ENCODE measurements at regions not wholly inside any gene's neighbourhood (a gene's known extent, or its start where the extent isn't known, plus 50 kb on each side); places are given as distances from the start of the nearest gene placed in this dataset.

DNA sequence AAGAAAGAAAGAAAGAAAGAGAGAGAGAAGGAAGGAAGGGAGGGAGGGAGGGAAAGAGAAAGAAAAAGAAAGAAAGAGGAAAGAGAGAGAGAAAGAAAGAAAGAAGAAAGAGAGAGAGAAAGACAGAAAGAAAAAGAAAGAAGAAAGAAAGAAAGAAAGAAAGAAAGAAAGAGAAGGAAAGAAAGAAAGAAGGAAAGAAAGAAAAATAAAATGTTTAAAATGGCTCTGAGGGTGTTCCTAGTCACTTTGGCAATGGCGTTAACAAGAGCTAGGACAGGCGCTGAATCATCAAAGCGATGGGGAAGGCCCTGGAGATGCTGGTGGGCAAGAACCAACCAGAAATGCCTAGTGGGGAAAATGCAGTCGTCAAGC, 77.8 kb upstream of the GPC1 start:
- DNase-seq (ENCODE audit: low read depth in 2 of 2) = no peak

- no peak for DNase-seq (ENCODE audit: low read depth in 2 of 2)
Measured at GRCh38 chr2:240358080-240358479, 77.4 kb upstream of the GPC1 start.

DNA sequence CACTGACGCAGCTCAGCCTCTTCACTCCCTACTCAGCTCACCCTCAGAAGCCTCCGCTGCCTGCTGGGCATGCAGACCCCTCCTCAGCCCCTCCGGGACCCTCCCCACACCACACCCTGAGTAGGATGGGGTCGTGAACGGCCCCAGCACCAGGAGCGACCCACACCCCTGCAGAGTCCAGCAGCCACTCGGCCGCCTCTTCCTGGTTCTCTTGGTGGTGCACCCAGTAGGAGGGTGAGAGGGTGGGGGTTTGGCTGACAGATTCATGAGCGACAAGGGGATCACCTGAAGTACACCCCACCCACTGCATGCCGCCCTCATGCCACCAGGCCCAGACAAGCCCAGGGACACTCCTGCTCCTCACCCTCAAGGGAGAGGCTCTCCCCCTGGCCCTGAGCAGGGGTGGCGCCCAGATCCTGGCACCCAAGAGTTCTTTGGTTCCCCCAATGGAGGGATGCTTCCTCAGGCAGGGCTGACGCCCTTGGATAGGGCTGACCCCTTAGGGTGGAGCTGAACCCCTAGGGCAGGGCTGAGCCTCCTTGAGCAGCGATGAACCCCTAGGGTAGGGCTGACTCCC, 76.6 kb upstream of the GPC1 start:
- no peak for DNase-seq (ENCODE audit: low read depth in 2 of 2)

- no peak for DNase-seq (ENCODE audit: low read depth in 2 of 2)
Measured at GRCh38 chr2:240359695-240360094, 75.8 kb upstream of the GPC1 start.

GRCh38 chr2:240360645-240361475, 74.6 kb upstream of the GPC1 start:
- DNase-seq (ENCODE audit: low read depth in 2 of 2) = no peak

DNA sequence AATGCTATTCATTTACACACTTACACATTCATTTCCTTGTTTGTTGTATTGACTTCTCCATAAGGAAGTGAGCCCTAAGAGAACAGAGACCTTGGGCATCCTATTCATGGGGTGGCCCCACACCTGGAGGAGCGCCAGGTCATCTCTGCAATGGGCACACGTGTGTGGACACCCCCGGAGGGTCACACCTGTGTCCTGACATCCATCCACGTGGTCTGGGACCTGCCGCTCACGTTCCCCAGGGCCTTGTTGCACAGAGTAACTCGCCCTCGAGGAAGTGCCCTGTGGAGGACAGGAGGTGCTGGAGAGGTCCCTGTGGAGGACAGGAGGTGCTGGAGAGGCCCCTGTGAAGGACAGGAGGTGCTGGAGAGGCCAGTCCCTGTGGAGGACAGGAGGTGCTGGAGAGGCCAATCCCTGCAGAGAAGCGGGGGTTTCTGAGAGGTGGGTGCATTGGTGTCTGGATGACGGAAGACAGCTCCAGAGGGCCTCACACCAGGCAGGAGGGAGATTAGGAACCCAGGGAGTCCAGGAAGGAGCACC, 73.2 kb upstream of the GPC1 start:
- DNase-seq (ENCODE audit: low read depth in 2 of 2) = no peak

DNA sequence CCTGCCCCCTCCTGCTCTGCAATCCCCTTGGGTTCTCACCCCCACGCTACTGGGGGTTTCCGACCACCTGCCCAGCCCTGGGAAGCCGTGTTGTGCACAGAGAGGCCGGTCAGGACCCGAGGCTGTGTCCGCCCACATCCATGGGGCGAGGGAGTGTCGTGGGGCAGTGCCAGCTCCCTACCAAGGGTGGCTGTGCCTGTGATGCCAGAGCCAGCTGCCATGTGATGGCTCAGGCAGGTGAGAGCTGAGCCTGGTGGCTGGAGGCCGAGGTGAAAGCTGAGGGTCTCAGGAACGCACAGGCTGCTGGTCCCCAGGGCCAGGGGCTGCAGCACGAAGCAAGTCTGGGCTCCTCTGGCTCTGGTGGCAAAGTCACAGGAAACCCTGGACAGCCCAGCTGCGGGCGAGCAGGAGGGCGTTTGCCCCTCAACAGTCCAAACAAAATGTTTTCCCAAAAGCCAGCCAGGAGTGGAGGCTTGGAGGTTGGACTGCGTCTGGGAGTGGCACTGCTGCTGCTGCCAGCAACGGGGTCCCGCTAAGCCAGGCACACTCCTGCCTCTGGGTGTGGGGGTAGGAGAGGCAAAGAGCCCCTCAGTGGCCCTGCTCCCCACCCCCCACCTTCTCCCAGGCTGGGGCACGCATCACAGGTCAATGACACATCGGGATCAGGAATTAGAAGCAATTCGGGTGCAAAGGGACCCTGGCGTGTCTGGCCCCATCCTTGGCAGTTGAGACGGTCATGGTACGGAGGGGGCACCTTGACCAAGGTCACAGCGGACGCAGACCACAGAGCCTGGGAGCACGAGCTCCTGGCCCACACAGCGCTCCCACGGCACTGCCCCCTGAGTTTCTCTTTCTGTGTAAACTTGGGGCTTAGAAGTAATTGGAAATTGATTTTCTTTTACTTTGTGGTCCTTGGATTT, 72.4 kb upstream of the GPC1 start:
- no peak for DNase-seq (ENCODE audit: low read depth in 2 of 2)

DNA sequence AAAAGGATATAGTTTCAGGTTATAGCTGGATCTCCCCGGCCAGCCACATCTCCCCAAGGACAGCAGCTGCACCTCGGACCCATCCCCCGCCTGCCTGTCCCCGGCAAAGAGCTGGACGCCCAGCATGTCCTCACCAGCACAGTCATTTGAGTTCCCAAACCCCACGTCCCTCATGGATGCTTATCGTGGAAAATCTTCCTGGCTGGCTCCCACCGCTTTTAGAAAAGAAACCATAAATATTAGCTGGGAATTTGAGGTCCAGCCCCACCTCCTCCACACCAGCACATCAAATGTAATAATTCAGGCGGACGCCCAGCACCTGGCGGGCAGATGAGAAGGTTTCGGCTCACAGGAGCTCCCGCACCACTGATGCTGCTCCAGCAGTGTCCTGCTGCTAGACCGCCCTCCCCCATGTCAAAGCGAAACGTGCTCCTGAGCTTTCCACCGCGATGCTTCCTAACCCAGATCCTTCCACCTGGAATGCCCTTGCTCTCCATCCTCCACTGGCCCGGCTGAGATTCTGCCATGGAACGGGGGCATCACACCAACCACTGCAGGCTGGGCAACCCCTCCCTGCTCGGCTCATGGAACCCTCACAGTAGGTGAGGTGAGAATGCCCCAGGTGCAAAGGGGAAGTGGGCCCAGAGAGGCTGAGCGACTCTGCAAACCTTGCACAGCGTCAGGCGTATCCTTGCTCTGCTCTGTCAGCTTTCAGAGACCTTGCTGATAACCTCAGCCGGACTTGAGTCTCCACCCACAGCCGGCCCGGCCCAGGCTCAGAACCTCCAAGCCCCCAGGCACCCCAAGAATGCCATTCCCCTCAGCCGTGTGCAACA, 71.5 kb upstream of the GPC1 start:
- DNase-seq (ENCODE audit: low read depth in 2 of 2) = no peak

- no peak for DNase-seq (ENCODE audit: low read depth in 2 of 2)
Measured at GRCh38 chr2:240364582-240364960, 70.9 kb upstream of the GPC1 start.

- DNase-seq (ENCODE audit: low read depth in 2 of 2) = no peak
Measured at GRCh38 chr2:240364961-240365775, 70.3 kb upstream of the GPC1 start.

DNA sequence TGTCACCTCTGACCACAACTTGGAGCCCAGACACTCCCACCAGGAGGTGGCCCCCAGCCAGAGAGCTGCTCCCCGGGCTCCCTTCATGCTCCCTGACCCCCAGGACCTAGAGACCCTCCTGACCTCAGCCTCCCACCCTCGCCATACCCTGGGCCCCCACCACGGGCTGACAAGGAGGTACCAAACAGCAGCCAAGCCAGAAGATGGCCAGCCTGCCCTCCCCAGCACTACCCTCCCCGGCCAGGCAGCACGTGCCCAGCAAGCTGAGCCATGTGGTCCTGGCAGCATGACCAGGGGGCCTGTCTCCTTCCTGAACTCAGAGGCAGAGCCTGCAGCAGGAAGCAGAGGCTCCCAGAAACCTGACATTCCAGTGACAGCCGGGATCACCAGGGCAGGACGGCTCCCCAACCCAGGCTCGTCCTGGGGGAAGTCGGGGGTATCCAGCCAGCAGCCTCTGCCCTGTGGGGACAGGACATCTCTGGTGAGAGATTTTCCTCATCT, 69.4 kb upstream of the GPC1 start:
- DNase-seq (ENCODE audit: low read depth in 2 of 2) = no peak

GRCh38 chr2:240366901-240367300, 68.6 kb upstream of the GPC1 start:
- no peak for DNase-seq (ENCODE audit: low read depth in 2 of 2)

GRCh38 chr2:240367721-240368120, 67.7 kb upstream of the GPC1 start:
- DNase-seq (ENCODE audit: low read depth in 2 of 2) = no peak

DNA sequence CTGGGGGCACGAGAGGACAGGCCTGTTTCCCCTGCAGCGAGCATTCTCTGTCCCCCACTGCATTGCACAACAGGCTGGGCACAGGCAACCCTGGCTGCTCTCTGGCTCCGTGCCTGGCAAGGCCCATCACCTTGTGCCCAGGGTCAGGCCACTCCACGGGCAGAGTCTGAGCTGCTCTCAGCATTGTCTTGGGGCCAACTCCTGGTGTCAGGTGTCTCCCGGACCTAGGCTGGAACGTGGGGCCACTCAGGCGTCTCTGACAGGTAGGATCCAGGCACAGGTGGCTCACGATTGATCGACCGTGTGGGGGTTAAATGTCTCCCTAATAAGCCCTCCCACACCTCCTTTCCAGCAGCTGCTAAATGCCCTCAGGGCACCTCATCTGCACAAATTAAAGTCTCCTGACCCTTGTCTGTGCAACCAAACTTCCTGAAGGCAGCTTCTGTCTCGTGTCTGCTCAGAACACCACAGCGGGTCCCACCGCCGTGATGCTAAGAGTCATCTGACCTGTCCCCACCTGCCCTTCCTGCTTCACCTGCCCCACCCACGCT, 66.6 kb upstream of the GPC1 start:
- DNase-seq (ENCODE audit: low read depth in 2 of 2) = no peak

- no peak for DNase-seq (ENCODE audit: low read depth in 2 of 2)
Measured at GRCh38 chr2:240369335-240369734, 66.1 kb upstream of the GPC1 start.

GRCh38 chr2:240369801-240370585, 65.5 kb upstream of the GPC1 start:
- DNase-seq (ENCODE audit: low read depth in 2 of 2) = no peak

DNA sequence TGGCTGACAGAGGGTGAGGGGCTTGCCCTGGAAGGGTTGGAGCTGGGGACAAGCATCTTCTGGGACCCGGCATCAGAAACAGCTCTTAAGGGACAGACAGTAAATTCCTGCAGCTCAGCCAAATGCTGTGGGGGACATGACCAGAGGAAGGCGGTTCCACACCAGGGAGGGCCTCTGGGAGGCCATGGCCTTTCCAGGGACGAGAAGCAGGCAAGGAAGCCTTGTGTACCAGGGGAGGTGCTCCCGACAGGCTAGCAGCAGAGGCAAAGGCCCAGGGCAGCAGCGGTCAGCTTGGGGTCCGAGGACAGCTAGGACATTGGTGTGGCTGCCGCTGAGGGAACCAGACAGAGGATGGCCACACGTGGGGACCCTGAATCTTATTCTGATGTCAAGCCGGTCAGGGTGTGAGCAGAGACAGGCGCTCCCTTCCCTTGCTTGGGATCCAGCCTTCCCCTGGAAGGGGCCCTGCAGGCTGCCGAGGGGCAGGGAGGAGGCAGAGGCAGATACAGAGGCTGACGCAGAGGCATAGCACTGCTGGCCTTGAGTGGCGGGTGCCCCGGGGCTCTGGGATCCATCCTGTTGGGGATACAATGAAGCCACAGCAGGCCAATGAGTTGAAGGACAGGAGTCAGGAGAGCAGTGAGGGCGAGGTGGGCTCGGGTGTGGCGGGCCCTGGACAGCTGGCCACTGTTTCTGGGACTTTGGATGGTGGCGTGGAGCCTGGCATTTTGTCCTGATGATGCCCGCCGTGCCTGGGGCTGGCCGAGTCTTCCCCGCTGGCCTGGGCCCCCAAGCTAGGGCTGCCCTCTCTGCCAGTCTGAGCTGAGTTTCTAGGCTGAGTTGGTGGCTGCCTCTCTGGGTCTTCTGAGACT, 64.1 kb upstream of the GPC1 start:
- no peak for DNase-seq (ENCODE audit: low read depth in 2 of 2)

DNA sequence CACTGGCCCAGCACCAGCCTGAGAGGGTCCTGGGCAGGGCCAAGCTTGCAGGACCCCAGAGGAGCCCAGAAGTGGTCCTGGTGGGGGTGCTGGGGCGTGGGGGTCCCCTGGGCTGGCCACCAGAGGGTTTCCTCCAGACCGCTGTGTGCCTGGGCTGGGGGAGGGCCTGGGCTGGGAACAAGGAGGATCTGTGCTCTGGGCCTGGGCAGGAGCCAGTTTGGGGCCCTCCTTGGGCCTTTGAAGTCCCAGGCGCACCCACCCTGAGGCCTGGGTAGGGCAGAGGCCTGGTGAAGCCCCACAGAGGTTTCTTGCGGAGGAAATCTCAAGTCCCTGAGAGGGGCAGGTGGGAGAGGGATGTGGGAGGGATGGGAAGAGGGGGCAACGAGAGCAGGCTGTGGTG, 63.4 kb upstream of the GPC1 start:
- no peak for DNase-seq (ENCODE audit: low read depth in 2 of 2)

Data from stimulated activated CD4-positive, alpha-beta T cell treated with anti-CD3 and anti-CD28 coated beads, Interleukin-4, amount 100 ng/mL, for 48 hours (primary cell).